Activated effector memory CD4-positive, alpha-beta T cell treated with anti-CD3 and anti-CD28 coated beads, Interleukin-2, amount 50 U/mL, for 16 hours (primary cell): ENCODE measurements at regions not wholly inside any gene's neighbourhood (a gene's known extent, or its start where the extent isn't known, plus 50 kb on each side); places are given as distances from the start of the nearest gene placed in this dataset.

Experiments used
- DNase-seq: peaks from one replicate; pipeline ENCODE4 v3.0.0-alpha.2; 2020

DNA sequence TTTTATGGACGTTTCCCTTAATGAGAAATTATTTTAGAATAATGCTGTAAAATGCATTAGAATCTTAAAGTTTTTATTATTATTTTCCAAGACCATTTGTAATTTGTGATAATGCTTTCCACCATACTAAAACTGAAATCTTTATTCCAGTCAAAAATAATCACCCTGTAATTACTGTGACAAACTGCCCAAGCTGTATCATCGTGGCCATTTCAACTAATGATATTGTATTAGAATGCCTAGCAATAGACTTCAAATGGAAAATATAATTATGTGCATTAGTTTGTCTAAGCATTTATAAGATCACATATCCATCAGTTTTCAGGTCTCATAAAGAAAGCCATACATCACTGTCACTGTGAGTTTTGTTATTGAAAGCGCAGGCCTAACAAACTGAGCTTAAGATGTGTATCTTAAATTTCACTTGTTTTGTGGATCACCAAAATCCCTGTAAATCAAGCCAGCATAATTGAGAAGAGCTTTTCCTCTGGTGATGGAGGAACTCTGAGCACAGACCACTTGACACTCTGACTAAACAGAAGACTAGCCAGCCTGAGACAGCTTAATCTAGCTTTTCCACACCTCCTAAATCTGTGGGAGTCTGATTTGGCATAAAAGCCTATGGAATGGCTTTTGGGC, 1312.2 kb upstream of the ACVR2A start:
- DNase-seq: no peak

DNA sequence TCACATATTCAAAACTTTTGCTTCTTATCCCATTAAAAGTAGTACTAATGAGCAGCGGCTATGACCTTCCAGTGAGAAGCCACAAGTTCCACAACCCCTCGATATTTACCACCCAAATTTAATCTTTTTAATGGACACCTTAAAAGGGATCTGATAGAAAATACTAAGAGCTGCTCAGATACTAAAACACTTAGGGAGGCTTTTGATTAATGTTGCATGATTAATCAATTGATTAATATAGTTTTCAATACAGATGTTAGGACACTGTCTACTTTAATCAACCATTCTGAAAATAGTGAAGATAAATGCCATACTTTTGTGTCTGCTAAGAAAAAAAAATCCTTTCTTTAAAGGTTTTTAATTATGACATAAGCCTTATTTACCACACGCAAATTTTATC, 1312.8 kb upstream of the ACVR2A start:
- DNase-seq: no peak

DNA sequence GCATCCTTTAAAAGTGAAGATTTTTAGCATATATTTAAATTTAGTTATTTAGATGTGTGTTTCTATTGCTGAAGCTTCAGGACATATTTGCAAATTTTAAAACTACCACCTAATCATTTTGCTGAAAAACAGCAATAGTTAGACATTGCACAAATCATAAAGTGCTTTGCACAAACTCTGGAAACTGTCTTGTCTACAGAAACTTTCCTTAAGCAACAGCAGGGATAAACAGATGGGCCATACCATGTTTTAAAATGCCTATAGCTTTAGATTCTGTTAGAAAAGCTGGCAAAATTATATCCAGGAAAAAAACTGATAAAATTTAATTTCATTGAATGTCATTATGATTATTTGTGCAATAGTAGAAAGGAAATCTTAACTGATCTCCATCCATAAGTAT, 1313.9 kb upstream of the ACVR2A start:
- no peak for DNase-seq

DNA sequence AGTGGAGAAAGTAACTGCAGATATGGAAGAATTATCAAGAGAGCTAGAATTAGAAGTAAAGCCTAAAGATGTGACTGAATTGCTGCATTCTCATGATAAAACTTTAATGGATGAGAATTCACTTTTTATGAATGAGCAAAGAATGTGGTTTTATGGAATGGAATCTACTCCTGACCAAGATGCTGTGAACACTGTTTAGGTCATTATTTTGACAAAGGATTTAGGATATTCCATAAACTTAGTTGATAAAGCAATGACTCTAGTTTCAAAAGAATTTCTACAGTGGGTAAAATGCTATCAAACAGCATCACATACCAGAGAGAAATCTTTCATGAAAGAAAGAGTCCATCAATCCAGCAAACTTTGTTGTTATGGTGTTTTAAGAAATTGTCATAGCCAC, 1317.7 kb upstream of the ACVR2A start:
- no peak for DNase-seq

DNA sequence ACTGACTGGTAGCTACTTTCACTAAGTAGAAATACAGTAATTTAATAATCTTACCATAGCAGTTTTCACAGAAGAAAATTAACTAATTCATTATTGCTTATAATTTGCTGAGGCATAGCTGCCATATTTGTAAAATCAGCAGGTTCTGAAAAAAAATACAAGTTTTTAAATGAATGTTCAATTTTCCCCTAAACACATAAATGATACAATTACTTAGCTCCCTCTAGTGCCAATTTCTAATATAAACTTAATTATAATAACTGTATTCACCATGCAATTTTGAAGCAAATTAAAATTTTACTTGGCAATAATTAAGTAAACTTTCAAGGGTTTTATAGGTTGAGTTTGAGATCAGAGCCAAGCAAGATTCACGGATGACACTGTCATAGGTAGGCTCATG, 1321.6 kb upstream of the ACVR2A start:
- DNase-seq: no peak

DNA sequence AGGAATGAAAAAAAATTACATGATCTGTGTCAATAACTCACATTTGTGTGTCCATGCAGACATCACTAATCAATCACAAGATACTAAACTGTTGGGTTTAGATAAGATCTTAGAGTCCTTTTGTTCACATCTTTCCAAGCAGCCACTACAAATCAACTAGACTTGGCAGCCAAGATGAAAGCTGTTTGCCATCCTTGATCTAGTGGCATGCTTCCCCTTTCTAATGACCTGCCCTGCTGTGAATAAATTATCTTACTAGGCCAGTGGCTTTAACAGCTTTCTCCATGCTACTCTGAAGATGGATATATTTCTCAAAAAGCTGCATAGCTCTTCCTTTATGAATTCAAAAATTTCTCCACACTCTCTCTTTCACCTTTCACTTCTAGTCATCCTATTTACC, 1338.0 kb upstream of the ACVR2A start:
- DNase-seq: no peak

DNA sequence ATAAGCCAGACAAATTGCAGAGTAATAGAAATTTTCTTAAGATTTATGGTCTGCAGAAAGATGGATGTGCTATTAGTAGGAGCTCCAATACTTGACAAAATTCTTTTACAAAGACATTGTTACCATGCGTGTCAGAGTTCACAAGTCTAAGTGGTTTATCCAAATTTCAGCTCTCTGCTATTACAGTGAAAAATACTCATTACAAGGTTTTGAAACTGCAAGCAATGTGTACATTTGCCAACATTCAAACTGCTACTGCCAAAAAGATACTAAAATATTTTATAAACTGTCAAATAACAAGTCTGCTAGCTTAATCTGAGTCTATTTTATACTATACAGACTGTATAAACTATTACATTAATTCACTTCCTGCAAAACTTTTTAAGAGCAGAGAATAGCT, 1341.5 kb upstream of the ACVR2A start:
- no peak for DNase-seq

DNA sequence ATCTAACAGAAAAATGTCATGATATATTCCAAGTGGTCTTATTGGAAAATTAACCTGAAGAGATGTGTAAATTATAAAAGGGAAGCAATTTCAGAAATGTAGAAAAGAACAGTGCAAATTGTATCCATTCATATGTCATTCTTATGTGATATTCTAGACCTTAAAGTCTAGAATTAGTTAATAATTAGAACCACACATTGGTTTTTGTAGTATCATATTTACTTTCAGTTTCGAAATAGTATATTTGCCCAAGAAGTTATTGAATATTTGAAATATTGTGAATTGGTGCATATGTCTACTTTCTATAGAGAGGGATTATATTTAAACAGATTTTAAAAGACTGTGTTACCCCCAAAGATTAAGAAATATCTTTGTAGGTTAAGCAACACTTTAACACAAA, 1348.6 kb upstream of the ACVR2A start:
- DNase-seq: no peak

DNA sequence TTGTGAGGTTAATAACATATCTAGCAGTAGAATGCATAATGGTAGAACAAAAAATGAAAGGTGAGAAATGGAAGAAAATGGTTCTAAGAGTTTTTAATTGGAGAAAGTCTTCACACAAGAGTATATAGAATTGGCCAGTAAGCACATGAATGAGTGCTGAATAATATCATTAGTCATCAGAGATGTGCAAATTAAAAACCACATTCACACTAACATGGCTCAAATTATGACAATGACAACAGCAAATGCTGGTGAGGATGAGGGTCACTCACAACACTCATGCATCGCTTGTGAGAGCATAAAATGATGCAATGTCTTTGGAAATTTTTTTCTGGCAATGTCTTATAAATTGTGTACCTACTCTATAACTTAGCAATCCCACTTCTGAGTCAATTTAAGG, 1355.4 kb upstream of the ACVR2A start:
- no peak for DNase-seq

DNA sequence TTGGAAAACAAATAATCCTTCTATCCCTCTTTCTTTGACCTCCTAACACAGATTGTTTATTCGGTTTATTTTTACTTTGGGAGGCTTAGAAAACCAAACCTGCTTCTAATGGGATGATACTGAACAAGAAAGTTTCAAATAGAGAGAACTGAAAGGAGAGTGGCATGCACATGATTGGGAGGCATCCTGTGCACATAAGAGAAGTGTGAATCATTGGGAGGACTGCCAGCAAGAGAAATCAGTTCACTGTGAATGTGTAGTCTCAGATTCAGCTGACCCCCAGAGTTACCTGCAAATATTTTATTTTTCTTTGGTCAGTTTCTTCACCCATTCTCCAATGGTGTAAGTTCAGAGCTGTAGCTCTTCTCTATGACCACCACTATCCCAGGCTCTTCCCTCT, 1363.2 kb upstream of the ACVR2A start:
- no peak for DNase-seq

DNA sequence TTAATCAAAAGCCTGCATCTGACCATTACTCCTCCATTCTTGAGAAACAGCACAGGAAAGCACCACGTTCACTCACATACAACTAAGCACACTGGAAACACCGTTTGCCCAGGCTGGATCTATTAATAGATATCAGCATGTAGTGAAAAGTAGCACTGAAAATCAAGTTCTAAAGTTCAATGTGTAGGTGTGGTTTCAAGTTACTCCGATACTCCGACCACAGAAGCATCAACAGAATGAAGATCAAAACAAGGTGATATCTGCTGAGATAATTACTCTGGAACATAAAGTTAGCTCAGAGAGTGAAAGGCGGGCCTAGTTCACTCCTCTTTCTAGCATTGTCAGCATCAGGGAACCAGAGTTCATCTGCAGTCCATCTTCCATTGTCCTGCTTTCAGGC, 1367.4 kb upstream of the ACVR2A start:
- DNase-seq: no peak

DNA sequence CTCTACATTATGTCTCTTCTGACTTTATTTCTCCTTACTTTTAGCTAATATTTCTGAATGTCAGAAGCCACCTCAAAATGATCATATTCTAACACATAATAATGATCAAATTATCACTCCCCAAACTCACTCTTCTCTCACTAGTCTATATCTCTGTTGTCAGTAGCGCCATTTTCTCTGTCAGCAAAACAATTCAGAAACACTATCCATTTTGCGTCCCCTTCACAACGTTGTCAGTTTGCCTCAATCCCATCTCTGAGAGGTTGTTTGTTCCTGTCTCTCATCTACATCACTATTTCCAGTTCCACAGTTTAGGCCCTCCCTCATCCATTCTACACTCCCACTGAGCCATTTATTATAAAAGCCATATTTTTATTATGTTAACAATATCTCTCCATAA, 1376.3 kb upstream of the ACVR2A start:
- no peak for DNase-seq

DNA sequence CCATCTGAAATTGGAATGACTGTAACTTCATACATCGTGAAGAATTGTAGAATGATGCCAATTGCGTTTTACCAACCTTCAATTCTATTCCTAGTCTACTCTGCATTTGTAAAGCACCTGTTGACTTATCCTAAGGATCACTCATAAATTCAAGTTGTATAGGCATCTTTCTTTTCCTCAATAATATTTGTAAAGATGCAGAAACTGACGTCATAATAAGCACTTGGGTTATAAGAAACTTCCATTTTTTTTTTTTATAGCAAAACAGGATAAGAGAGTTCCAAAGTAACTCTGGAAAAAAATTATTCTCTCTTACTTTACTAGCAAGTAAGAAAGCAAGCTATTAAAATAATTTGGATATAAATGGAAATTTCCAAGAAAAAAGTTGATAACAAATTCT, 1377.4 kb upstream of the ACVR2A start:
- DNase-seq: no peak

DNA sequence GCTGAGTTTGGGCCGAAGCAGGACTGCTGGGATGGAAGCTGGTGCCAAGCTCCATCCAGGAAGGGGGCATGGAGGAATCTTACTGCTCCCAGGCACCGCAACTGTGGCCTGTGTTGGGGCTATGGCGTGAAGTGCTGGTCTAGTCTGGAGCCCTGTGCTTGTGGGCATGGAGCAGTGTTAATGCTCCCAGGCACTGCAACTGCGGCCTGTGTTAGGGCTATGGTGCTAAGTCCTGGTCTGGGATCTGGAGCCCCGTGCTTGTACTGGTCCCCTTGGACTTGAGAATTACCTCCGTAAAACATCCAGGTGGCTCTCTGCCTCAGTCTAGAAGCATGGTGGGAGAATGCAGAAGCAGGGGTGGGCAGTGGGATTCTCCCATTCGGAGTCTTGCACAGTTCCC, 1379.4 kb upstream of the ACVR2A start:
- DNase-seq: no peak

DNA sequence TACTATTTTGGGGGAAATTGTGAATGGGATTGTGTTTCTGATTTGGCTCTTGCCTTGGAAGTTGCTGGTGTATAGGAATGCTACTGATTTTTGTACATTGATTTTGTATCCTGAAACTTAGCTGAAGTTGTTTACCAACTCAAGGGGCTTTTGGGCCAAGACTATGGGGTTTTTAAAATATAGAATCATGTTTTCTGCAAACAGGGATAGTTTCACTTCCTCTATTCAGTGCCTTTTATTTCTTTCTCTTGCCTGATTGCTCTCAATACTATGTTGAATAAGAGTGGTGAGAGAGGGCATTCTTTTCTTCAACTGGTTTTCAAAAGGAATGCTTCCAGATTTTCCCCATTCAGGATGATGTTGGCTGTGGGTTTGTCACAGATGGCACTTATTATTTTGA, 1383.8 kb upstream of the ACVR2A start:
- no peak for DNase-seq

DNA sequence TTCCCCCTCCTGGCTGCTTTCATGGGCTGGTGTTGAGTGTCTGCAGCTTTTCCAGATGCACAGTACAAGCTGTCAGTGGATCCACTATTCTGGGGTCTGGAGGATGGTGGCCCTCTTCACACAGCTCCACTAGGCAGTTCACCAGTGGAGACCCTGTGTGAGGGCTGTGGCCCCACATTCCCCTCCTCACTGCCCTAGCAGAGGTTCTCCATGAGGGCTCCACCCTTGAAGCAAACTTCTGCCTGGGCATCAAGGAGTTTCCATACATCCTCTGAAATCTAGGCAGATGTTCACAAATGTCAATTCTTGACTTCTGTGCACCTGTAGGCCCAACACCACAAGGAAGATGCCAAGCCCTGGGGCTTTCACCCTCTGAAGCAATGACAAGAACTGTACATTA, 1386.2 kb upstream of the ACVR2A start:
- DNase-seq: no peak

DNA sequence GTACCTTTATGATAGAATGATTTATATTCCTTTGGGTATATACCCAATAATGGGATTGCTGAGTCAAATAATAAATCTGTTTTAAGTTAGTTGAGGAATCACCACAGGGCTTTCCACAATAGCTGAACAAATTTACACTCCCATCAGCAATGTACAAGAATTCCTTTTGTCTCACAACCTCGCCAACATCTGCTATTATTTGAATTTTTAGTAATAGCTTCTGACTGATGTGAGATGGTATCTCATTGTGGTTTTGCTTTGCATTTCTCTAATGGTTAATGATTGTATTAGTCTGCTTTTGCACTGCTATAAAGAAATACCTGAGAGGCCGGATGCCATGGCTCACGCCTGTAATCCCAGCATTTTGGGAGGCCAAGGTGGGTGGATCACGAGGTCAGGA, 1387.6 kb upstream of the ACVR2A start:
- DNase-seq: no peak

DNA sequence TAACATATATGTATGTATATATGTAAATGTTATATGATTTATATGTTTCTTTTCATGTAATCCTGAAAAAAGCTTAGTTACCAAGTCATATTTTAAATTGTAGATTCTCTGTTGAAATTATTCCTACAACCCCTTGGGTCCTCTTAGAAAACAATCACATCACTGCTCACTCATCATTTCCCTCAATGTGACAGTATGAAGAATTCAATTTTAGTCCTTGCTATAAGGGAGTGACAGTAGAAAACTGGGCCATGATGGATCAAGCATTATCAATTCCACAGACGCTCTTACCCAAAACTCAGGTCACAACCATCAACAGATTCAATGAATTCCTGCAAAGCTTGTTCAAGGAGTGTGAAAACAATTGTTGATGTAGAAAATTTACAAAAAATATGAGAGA, 1389.5 kb upstream of the ACVR2A start:
- no peak for DNase-seq

DNA sequence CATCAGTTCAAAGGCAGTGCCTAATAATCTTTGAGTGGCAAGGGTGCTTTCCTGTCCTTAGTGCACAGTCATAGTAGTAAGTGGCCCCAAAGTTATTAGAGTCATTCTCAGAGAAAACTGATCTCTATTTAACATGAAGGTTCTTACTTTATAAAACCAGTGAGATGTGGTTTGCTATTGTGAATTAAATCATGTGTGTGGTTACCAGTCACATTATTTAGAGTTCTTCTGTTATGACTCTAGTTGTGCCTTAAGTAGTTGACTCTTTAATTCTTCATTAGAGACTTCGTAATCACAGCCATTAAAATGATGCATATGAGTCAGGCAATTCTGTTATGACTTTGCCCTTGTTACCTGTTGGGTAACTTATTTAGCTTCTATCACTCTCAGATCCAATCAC, 1392.9 kb upstream of the ACVR2A start:
- DNase-seq: no peak

DNA sequence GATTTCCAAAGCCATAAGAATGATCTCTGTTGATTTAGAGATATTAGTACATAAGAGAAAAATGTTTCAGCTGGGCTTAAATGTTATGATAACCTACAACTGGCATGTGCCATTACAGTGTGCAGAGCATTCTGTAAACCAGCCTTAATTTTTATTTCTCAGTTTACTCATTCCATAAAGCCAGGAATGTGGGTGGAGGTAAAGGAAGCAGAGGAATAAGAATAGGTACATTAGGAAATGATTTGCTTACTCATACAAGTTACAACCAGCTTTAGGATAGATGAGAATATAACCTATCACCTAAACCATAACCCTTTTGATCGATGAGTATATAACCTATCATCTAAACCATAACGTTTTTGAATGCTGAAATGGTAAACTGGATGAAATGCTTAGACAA, 1394.7 kb upstream of the ACVR2A start:
- DNase-seq: no peak

DNA sequence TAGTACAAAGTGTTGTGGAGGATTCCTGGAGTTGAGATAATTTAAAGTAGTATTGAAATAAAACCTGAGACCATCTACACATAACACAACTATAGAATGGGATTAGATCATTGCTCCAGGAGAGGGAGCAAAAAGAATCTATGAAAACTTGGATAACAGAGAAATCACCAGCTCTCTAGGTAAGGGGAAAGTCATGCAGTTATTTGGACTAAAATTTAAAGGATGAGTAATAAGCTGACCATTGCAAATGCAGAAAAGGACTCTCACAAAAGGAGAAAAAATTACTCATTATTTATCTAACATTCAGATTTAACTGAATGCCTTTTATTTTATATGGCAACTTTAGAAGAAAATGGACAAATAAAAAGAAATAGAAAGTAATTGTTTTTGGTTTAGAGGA, 1399.8 kb upstream of the ACVR2A start:
- no peak for DNase-seq

DNA sequence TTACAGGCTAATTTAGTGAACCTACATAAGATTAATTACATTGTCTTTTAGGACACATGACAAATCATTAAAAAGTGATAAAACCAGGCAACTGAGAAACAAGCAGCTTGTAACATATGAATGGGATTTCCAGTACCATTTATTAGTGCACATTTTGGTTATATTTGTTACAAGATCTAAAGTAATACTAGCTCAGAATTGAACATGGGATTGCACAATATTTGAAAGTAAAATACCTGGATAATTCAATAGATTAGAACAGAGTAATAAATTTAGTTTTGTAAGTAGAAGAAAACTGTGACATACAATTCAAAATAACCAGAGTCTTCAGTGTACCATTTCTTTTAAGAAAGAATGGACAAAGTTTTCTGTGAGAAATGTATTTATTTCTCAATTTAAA, 1400.7 kb upstream of the ACVR2A start:
- no peak for DNase-seq

DNA sequence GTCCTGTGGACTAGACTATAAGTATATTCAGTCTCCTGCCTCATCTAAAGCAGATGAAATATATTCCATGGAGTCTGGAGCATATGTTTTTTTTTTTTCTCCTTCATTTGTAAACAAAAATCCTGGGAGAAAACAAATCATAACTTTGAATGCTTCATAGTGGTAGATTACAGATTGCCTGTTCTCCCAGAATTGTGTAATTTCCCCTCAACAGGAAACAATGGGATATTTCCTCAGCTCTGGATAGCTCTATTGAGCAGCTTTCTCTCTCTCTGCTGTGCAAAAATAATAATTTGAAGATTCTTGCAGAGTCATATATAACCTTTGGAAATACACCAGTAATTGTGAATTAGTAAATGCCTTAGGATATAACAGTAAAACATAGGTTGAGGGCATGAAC, 1406.6 kb upstream of the ACVR2A start:
- DNase-seq: no peak

DNA sequence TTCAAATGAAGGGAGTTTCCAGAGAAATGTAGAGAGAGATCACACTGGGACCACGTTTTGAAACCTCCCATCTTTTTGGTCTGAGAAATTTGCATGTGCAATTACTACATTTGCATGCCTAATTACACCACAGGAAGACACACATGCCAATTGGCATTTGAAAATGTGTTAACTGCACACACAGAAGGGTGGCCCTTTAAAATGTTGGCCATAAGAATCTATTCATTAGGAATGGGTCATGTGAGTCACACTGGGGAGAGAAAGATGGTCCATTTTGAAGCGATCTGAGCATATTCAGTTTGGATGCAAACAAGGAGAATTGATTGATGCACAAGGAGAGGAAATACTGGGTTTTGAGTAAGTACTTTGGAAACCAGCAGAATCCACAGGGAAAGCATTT, 1407.1 kb upstream of the ACVR2A start:
- no peak for DNase-seq

DNA sequence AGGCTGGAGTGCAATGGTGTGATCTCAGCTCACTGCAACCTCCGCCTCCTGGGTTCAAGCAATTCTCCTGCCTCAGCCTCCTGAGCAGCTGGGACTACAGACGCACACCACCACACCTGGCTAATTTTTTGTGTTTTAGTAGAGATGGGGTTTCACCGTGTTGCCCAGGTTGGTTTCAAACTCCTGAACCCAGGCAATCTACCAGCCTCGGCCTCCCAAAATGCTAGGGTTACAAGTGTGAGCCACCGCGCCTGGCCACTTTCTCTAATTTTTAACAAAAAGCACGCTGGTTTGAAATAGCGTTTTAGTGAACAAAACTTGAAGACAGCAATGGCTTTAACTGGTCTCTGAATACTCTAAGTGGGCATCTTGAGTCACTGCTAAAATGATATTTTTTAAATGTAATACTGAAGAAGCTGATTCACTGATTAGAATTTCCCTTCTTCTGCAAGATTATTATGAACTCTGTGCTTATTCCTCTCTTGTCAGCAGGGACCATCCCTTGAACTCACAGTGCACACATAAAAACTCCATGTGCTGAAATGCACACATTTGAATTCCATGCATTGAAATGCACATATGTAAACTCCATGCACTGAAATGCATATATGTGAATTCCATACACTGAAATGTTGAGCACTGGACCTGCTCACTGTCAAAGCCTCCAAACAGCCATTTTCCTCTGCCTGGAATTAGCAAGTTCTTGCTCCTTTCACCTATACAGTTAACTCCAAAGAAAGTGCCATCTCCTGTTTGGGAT, 1411.5 kb upstream of the ACVR2A start:
- no peak for DNase-seq
